RWPE2 (cell line): ENCODE measurements at regions not wholly inside any gene's neighbourhood (a gene's known extent, or its start where the extent isn't known, plus 50 kb on each side); places are given as distances from the start of the nearest gene placed in this dataset.

Source experiments
- ATAC-seq: fragments of 200-7000 bp; cut with Tn5 transposase; 3 replicates; pipeline ENCODE4 v1.9.1; 2021; ENCODE audit warnings: low read depth
- DNase-seq: peaks from one replicate; pipeline ENCODE4 v3.0.0-alpha.2; 2020; ENCODE audit warnings: low spot score
- H3K27ac ChIP-seq: fragments of 450-650 bp; 2 replicates; pipeline ENCODE4 v1.5.1; 2017; ENCODE audit warnings: mild to moderate bottlenecking; ENCODE audit not compliant: poor library complexity, severe bottlenecking
- H3K27me3 ChIP-seq: fragments of 250-450 bp; sonication (Bioruptor Pico); 2 replicates; pipeline ENCODE4 v1.5.1; 2021; ENCODE audit warnings: mild to moderate bottlenecking, moderate library complexity; ENCODE audit not compliant: insufficient read depth, poor library complexity, severe bottlenecking
- H3K36me3 ChIP-seq: fragments of 250-450 bp; sonication (Bioruptor Pico); 2 replicates; pipeline ENCODE4 v1.5.1; 2020; ENCODE audit warnings: low read depth, mild to moderate bottlenecking, moderate library complexity
- H3K4me1 ChIP-seq: fragments of 250-450 bp; sonication (Bioruptor Pico); 2 replicates; pipeline ENCODE4 v1.5.1; 2021; ENCODE audit warnings: mild to moderate bottlenecking, moderate library complexity; ENCODE audit not compliant: insufficient read depth, poor library complexity, severe bottlenecking
- H3K4me3 ChIP-seq: fragments of 250-450 bp; sonication (Bioruptor Pico); 2 replicates; pipeline ENCODE4 v1.5.1; 2021; ENCODE audit warnings: mild to moderate bottlenecking, moderate library complexity; ENCODE audit not compliant: severe bottlenecking
- H3K9me3 ChIP-seq: fragments of 250-450 bp; sonication (Bioruptor Pico); 2 replicates; pipeline ENCODE4 v1.5.1; 2021; ENCODE audit warnings: mild to moderate bottlenecking, moderate library complexity; ENCODE audit not compliant: severe bottlenecking
- CTCF ChIP-seq: fragments of 450-650 bp; IDR thresholded peaks from one replicate; pipeline ENCODE4 v1.5.1; 2017; ENCODE audit warnings: mild to moderate bottlenecking, moderate library complexity; ENCODE audit not compliant: poor library complexity, severe bottlenecking

DNA sequence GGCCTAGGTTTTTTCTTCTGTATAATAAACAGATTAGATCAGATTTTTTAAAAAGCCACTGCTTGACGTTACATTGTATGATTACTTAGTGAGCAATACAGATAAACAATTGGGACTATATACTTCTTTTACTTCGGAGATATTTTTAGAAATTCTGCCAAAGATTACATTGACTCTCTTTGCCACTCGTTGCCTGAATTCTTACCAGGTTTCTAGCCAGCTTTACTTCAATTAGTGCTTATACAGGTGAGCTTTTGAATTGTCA is 156.6 kb downstream of the HAUS1 start:
- peaks cover 36% of the 10 kb centered on the region for H3K4me1 ChIP-seq

DNA sequence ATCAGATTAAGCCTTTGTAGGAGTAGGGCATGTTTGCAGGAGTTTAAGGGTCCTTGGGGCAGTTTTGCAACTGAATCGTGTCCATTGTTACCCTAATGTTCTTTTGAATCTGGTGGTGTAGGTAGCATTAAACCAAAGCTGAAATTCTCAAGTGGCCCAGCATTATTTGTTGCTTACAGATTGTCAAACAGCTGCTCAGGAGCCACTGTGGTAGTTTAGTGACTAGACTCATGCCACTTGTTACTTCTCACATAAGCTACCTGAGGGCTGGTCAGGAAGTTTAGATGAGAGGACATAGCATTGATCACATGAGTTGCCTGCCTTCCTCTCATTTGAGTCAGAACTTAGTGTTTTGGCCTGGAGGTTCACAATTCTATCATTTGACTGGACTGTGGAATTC is 157.6 kb downstream of the HAUS1 start:
- ATAC-seq (no peak), DNase-seq (no peak)
- Histone ChIP-seq H3K36me3 (peaks cover 26% of the 10 kb centered on the region), H3K4me3 (no peak overlapping the region), H3K9me3 (no peaks in the 10 kb centered on the region), H3K27me3 (no peaks in the 10 kb centered on the region), H3K4me1 (peaks cover 36% of the 10 kb centered on the region), H3K27ac (peak overlapping the region; percentile 4)
- no peak for TF ChIP-seq CTCF

More for the DNA sequence above, 156.6 kb downstream of the HAUS1 start:
- DNase-seq (no peak), ATAC-seq (no peak)
- peak overlapping the region; percentile 80 for H3K27ac ChIP-seq
- H3K4me3 ChIP-seq = no peak overlapping the region
- H3K36me3 ChIP-seq = peaks cover 23% of the 10 kb centered on the region
- TF ChIP-seq CTCF = no peak
- H3K27me3 ChIP-seq = no peaks in the 10 kb centered on the region
- H3K9me3 ChIP-seq = no peaks in the 10 kb centered on the region

DNA sequence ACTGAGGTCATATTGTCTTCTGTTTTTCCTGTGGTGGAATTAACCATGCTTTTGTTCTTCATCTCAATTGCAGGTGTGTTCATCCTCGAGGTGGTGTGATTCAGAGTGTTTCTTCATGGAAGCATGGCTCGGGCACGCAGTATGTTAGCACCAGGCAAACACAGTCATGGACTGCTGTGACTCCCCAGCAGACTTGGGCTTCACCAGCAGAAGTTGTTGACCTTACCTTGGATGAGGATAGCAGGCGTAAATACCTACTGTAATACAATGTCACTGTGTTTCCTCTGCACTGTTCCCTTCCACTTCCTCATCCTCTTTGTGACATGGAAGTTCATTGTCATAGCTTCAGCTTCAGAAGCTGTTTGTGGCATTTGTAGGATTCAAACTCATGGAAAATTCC is 158.7 kb downstream of the HAUS1 start:
- ATAC-seq = no peak
- H3K36me3 ChIP-seq = peaks cover 26% of the 10 kb centered on the region
- no peak overlapping the region for H3K4me3 ChIP-seq
- no peak for TF ChIP-seq CTCF
- no peak for DNase-seq
- peaks cover 36% of the 10 kb centered on the region for H3K4me1 ChIP-seq
- no peaks in the 10 kb centered on the region for H3K9me3 ChIP-seq
- no peaks in the 10 kb centered on the region for H3K27me3 ChIP-seq
- peak overlapping the region; percentile 58 for H3K27ac ChIP-seq

- DNase-seq (no peak), ATAC-seq (peak; percentile 62)
- Histone ChIP-seq H3K9me3 (no peaks in the 10 kb centered on the region), H3K4me1 (peaks cover 36% of the 10 kb centered on the region), H3K36me3 (peaks cover 26% of the 10 kb centered on the region), H3K27ac (peak overlapping the region; percentile 58), H3K27me3 (no peaks in the 10 kb centered on the region), H3K4me3 (no peak overlapping the region)
- no peak for TF ChIP-seq CTCF
Measured at GRCh38 chr18:46264255-46264654, 160.1 kb downstream of the HAUS1 start.

- Histone ChIP-seq H3K27ac (peak overlapping the region; percentile 58), H3K36me3 (peaks cover 27% of the 10 kb centered on the region), H3K27me3 (no peaks in the 10 kb centered on the region), H3K4me1 (peaks cover 25% of the 10 kb centered on the region), H3K9me3 (no peaks in the 10 kb centered on the region), H3K4me3 (no peak overlapping the region)
- ATAC-seq (no peak), DNase-seq (no peak)
- TF ChIP-seq CTCF = no peak
Measured at GRCh38 chr18:46265196-46266156, 161.3 kb downstream of the HAUS1 start.
